Left colon (tissue), 2 donors: ENCODE measurements at regions not wholly inside any gene's neighbourhood (a gene's known extent, or its start where the extent isn't known, plus 50 kb on each side); places are given as distances from the start of the nearest gene placed in this dataset.
"Not testable (repeated sequence)": the region's sequence is repeated elsewhere in the genome, so short reads cannot be mapped to it uniquely, and the experiment has no call there.

Experiments used
- ATAC-seq: fragments of 200-7000 bp; cut with Tn5 transposase; one replicate; pipeline ENCODE4 v1.9.1; 2020; ENCODE audit warnings: mild to moderate bottlenecking, moderate library complexity
- DNase-seq, 2 donors: peaks; one replicate each; pipeline ENCODE4 v3.0.0-alpha.2; 2020
- intact Hi-C, 2 donors: fragments of 100-400 bp; cut with DNase I in 1 of 2; cut with micrococcal nuclease in 1 of 2; formaldehyde crosslinking; loops; one replicate each; pipeline versions ENCODE4 v1.11.2 to v1.14.0; 2022; cut with DNase I, micrococcal nuclease
- donor health status: DM: no; HTN: no; CAD: no.
- donor health status: DM: yes; HTN: yes; CAD: no.

- ATAC-seq: no peak
- intact Hi-C loops: no loop called here
- DNase-seq: no peak
These were observed 504.3 kb upstream of the NRP1 start for GRCh38 chr10:33838731-33839130.

DNA sequence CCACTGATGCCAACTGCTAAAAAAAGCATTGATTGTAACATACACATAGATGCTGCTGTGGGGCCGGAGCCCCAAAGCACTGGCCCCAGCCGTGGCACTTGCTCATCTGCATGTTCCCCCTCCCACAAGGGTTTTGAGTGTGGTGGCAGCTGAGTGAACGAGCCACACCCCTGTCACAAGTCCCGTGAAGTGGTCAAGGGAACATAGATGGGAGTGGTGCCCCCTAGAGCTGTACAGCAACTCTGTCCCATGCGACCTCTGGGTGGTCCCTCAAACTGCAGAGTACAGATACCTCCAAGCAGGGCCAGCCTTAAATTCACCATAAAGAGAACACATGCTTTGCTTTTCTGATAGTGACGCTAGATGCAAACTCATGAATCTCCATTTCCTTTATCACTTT lies 503.3 kb upstream of the NRP1 start:
- DNase-seq (no peak), ATAC-seq (no peak)
- intact Hi-C loops: no loop called here

DNA sequence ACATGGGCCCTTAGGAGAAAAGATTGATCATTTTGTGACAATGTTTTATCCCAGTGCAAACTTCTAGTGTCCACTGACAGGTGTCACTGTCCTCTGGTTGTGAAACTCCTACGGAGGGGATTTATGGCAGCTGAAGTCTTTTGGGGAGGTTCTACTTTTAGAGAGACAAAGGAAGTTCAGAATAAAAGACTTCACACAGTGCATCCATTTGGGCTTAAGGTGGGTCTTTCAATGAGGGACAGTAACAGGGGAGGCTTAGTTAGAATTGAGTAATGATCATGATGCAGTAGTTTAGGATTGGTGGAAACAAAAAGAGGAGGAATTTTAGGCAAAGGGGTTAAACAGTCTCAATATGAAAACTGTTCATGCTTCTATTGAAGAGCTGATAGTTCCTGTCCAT lies 501.1 kb upstream of the NRP1 start:
- no peak for ATAC-seq
- DNase-seq: no peak
- intact Hi-C loops: no loop called here

DNA sequence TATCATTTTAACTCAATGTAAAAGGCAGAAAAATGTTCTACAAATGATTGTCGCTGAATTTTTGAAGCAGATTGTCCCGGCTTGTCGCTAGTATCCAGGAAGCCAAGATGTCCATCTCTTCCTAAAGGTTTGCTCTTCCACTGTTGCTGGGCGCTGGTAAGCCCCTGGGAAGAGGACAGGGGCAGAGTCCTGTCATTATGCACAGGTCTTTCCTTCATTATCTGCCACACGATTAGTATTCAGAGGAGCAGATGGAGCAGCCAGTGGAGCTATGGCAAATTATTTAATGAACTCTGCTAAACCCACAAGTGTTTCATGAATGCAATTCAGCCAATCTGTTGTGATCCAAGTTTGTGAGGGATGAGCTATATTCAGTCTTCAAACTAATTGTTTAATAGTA lies 499.1 kb upstream of the NRP1 start:
- no peak for DNase-seq

GRCh38 chr10:33832124-33832787 lies 497.8 kb upstream of the NRP1 start:
- ATAC-seq: peak; percentile 34
- intact Hi-C loops: no loop called here
- DNase-seq: no peak

More for the DNA sequence above, 499.1 kb upstream of the NRP1 start:
- no peak for ATAC-seq
- intact Hi-C loops: no loop called here

DNA sequence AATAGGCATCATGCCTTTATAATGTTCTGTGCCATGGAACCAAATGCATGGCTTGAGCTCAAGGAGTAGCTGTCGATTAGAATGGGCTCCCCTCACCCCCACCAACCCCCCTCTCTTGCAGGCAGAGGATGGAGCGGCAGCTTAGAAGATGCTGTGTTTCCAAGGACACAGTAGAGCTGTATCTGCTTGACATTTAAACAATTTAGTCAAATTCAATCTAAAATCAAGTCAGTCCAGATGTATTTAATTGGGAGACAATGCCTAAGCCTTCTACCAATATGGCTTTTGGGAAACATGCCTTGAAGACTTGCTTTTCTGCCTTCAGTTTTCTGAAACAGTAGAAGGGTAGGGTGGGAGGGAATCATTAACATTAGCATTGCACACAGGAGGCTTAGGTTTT lies 497.1 kb upstream of the NRP1 start:
- DNase-seq: no peak
- ATAC-seq: no peak
- intact Hi-C loops: no loop called here

DNA sequence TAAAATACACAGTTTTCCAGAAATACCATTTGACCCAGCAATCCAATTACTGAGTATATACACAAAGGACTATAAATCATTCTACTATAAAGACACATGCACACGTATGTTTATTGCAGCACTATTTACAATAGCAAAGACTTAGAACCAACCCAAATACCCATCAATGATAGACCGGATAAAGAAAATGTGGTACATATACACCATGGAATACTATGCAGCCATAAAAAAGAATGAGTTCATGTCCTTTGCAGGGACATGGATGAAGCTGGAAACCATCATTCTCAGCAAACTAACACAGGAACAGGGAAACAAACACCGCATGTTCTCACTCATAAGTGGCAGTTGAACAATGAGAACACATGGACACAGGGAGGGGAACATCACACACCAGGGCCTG lies 495.4 kb upstream of the NRP1 start:
- intact Hi-C loops, DNase-seq, ATAC-seq: not testable (repeated sequence)

- ATAC-seq: no peak
- intact Hi-C loops: no loop called here
These were observed 494.1 kb upstream of the NRP1 start for GRCh38 chr10:33828592-33828991.

DNA sequence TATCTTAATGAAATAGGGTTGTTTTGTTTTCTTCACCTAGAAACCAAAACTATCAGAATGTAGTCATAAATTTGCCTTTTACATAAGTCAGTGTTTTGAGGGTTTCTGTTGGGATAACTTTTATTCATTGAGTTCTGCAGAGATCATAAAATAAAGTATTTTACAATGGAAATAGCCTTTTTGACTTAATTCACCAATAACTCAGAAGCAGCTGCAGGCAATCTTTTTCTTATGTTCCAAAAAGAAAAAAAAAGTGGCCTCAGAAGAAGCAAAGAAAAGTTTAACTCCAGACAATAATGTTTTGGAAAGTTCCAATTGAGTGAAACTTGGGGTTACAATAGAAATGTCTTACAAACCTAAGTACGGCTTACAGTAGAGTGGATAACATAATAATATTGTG lies 491.7 kb upstream of the NRP1 start:
- ATAC-seq (no peak), DNase-seq (no peak)
- intact Hi-C loops: no loop called here

More at GRCh38 chr10:33828592-33828991, 494.1 kb upstream of the NRP1 start:
- DNase-seq: no peak

DNA sequence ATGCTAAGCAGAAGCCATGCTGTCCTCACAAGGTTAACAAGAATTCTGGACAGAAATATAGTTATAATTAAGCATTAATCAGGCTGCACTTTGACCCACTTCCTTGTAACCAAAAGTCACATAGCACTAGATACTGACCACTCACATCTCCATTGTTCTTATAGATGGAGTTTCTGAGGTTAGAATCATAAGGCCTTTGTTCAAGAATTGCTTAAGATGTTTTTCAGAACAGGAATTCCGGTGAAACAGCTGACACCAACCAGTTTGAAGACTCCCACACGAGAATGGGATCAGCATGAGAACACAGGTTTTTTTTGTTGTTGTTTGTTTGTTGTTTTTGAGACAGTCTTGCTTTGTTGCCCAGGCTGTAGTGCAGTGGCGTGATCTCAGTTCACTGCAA lies 488.3 kb upstream of the NRP1 start:
- ATAC-seq: no peak
- intact Hi-C loops: no loop called here
- no peak for DNase-seq

- intact Hi-C loops: no loop called here
- DNase-seq (no peak), ATAC-seq (no peak)
These were observed 486.1 kb upstream of the NRP1 start for GRCh38 chr10:33820531-33820930.

- no peak for ATAC-seq
- DNase-seq: no peak
- intact Hi-C loops: no loop called here
These were observed 484.7 kb upstream of the NRP1 start for GRCh38 chr10:33819206-33819605.

- ATAC-seq (peak; percentile 80), DNase-seq (no peak)
- intact Hi-C loops: no loop called here
These were observed 483.9 kb upstream of the NRP1 start for GRCh38 chr10:33818343-33818742.

- DNase-seq (no peak), ATAC-seq (no peak)
- intact Hi-C loops: no loop called here
These were observed 483.1 kb upstream of the NRP1 start for GRCh38 chr10:33817605-33818004.

GRCh38 chr10:33815776-33816175 lies 481.3 kb upstream of the NRP1 start:
- DNase-seq (no peak), ATAC-seq (no peak)
- intact Hi-C loops: no loop called here

GRCh38 chr10:33813871-33814270 lies 479.4 kb upstream of the NRP1 start:
- ATAC-seq: no peak
- intact Hi-C loops: no loop called here
- no peak for DNase-seq

DNA sequence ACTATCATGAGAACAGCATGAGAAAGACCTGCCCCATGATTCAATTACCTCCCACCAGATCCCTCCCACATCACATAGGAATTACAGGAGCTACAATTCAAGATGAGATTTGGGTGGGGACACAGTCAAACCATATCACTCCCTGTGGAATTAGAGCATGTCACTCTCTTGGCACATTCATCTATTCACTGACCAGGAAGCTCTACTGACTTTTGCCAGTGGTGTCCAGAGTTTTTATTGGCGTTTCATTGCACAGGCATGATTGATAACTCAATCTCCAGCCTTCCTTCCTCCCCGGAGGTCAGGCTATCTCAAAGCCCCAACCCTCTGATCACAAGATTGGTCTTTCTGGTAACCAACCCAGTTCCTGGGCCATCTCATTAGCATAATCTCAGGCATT lies 478.9 kb upstream of the NRP1 start:
- intact Hi-C loops: no loop called here
- peak; percentile 68 for ATAC-seq
- no peak for DNase-seq

DNA sequence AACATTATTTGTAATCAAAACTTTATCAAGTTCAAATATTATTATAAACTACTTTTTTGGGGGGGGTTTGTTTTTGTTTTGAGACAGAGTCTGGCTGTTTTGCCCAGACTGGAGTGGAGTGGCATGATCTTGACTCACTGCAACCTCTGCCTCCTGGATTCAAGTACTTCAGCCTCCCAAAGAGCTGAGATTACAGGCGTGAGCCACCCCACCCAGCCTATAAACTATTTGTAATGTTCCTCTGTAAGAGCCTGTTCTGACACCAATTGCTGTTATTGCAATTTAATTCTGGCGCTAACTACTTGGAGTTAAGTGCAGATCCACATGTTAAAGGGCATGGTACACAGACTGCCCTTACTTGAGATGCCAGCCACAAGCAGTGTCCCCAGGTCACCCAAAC lies 478.1 kb upstream of the NRP1 start:
- intact Hi-C loops: no loop called here
- no peak for DNase-seq
- ATAC-seq: peak; percentile 88

DNA sequence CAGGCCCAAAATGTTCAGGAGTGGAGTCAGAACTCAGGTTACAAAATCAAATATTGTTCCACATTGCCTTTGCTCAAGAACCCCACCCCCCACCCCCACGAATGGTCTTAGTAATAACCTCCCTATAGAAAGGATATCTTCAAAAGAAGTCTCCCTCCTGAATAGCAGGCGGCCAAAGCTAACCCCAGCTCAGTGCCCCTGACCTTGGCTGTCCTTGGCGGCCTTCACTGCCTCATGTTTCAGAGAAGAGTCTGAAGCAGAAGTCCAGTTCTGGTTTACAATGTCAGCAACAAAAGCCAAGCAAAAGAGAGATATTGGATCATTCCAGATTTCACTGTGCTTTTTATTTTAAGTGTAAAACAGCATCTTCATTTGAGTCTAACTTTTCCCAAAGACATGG lies 476.5 kb upstream of the NRP1 start:
- DNase-seq (no peak), ATAC-seq (no peak)
- intact Hi-C loops: no loop called here

- DNase-seq: no peak
- intact Hi-C loops: no loop called here
- no peak for ATAC-seq
These were observed 475.3 kb upstream of the NRP1 start for GRCh38 chr10:33809732-33810131.

GRCh38 chr10:33808475-33808874 lies 474.0 kb upstream of the NRP1 start:
- intact Hi-C loops: no loop called here
- ATAC-seq (no peak), DNase-seq (no peak)
